GM19238 (cell line): ENCODE measurements at regions not wholly inside any gene's neighbourhood (a gene's known extent, or its start where the extent isn't known, plus 50 kb on each side); places are given as distances from the start of the nearest gene placed in this dataset.
"Not testable (repeated sequence)": the region's sequence is repeated elsewhere in the genome, so short reads cannot be mapped to it uniquely, and the experiment has no call there.

Experiments
- DNase-seq: peaks from one replicate; pipeline ENCODE4 v3.0.0; 2011; ENCODE audit warnings: low spot score; ENCODE audit not compliant: insufficient read length

- no peak for DNase-seq
Observed at GRCh38 chr2:175277772-175278171, 96.3 kb upstream of the ATP5MC3 start.

- no peak for DNase-seq
Observed at GRCh38 chr2:175275539-175275938, 94.0 kb upstream of the ATP5MC3 start.

- no peak for DNase-seq
Observed at GRCh38 chr2:175259164-175259563, 77.7 kb upstream of the ATP5MC3 start.

- no peak for DNase-seq
Observed at GRCh38 chr2:175256806-175257585, 75.5 kb upstream of the ATP5MC3 start.

GRCh38 chr2:175256391-175256790, 74.9 kb upstream of the ATP5MC3 start:
- DNase-seq, result not testable (repeated sequence)

GRCh38 chr2:175253871-175254270, 72.4 kb upstream of the ATP5MC3 start:
- no peak for DNase-seq

- no peak for DNase-seq
Observed at GRCh38 chr2:175251425-175252041, 70.0 kb upstream of the ATP5MC3 start.

GRCh38 chr2:175247159-175247558, 65.6 kb upstream of the ATP5MC3 start:
- DNase-seq, result no peak

- no peak for DNase-seq
Observed at GRCh38 chr2:175244697-175245096, 63.2 kb upstream of the ATP5MC3 start.

- DNase-seq, result no peak
Observed at GRCh38 chr2:175241691-175242090, 60.2 kb upstream of the ATP5MC3 start.

- not testable (repeated sequence) for DNase-seq
Observed at GRCh38 chr2:175240033-175240432, 58.5 kb upstream of the ATP5MC3 start.

GRCh38 chr2:175236930-175237329, 55.4 kb upstream of the ATP5MC3 start:
- DNase-seq, result no peak

- no peak for DNase-seq
Observed at GRCh38 chr2:175234650-175235049, 53.1 kb upstream of the ATP5MC3 start.

GRCh38 chr2:175234153-175234552, 52.6 kb upstream of the ATP5MC3 start:
- DNase-seq, result no peak

- DNase-seq, result no peak
Observed at GRCh38 chr2:175233135-175233719, 51.7 kb upstream of the ATP5MC3 start.
